ENCODE measurements at regions not wholly inside any gene's neighbourhood (a gene's known extent, or its start where the extent isn't known, plus 50 kb on each side); places are given as distances from the start of the nearest gene placed in this dataset.

- DNase-seq (ENCODE audit: missing footprints), result no peak
- intact Hi-C loops (cut with DNase I), result no loop called here
- no peak for ATAC-seq
These were observed 53.1 kb upstream of the OSBPL3 start for GRCh38 chr7:25032774-25033743.

- DNase-seq (ENCODE audit: missing footprints) (no peak), ATAC-seq (no peak)
- intact Hi-C loops (cut with DNase I), result no loop called here
These were observed 51.5 kb upstream of the OSBPL3 start for GRCh38 chr7:25031432-25031831.

- DNase-seq (ENCODE audit: missing footprints) (no peak), ATAC-seq (no peak)
- intact Hi-C loops (cut with DNase I), result no loop called here
These were observed 51.0 kb upstream of the OSBPL3 start for GRCh38 chr7:25031007-25031406.

Measured in Right ventricle myocardium inferior (tissue), 1 donor.